Fibroblast of lung (primary cell): ENCODE measurements at regions not wholly inside any gene's neighbourhood (a gene's known extent, or its start where the extent isn't known, plus 50 kb on each side); places are given as distances from the start of the nearest gene placed in this dataset.

Source experiments
- EZH2 ChIP-seq: IDR thresholded peaks from 2 replicates; pipeline ENCODE4 v1.5.1; 2012; ENCODE audit warnings: low read length, control low read depth, mild to moderate bottlenecking; ENCODE audit errors: missing control alignments
- TF ChIP-seq, protein P1 (sequence below), 2 donors: IDR thresholded peaks in 1 of 2; conservative IDR thresholded peaks in 1 of 2; 1 replicate in 1 of 2; 2 replicates in 1 of 2; pipeline ENCODE4 v1.5.1; 2011 to 2012; ENCODE audit warnings: low read length in 2 of 2, control low read depth in 1 of 2, inconsistent platforms in 1 of 2, low read depth in 1 of 2, mild to moderate bottlenecking in 1 of 2

DNA sequence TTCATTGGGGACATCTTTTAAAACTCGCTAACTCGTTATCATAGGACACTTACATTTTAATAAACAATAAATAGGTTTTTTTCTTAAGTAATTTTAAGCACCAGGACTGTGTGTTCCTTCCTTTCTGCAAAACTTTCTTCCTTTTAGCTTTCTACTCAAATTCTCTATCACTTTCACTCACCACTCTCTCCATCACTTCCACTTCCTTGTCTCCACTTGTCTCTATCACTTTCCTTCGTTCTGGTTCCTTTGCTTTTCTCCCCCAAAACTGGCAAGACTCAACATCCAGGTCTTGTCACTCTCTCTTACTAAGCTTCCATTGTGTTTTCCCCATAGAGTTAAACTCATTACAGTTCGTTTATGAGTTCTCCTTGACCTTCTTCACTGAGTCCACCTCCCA, 99.0 kb downstream of the ZPLD1 start:
- TF ChIP-seq, protein P1, sequence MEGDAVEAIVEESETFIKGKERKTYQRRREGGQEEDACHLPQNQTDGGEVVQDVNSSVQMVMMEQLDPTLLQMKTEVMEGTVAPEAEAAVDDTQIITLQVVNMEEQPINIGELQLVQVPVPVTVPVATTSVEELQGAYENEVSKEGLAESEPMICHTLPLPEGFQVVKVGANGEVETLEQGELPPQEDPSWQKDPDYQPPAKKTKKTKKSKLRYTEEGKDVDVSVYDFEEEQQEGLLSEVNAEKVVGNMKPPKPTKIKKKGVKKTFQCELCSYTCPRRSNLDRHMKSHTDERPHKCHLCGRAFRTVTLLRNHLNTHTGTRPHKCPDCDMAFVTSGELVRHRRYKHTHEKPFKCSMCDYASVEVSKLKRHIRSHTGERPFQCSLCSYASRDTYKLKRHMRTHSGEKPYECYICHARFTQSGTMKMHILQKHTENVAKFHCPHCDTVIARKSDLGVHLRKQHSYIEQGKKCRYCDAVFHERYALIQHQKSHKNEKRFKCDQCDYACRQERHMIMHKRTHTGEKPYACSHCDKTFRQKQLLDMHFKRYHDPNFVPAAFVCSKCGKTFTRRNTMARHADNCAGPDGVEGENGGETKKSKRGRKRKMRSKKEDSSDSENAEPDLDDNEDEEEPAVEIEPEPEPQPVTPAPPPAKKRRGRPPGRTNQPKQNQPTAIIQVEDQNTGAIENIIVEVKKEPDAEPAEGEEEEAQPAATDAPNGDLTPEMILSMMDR (conservative IDR thresholded peaks at IDR 0.05 in 1 of 2, IDR thresholded peaks at IDR 0.05 in 1 of 2; ENCODE audit: low read depth in 1 of 2, low read length in 2 of 2) = no peak
- no peak for TF ChIP-seq EZH2
